BE2C (cell line): ENCODE measurements at regions not wholly inside any gene's neighbourhood (a gene's known extent, or its start where the extent isn't known, plus 50 kb on each side); places are given as distances from the start of the nearest gene placed in this dataset.

Experiments used
- DNase-seq: peaks from one replicate; pipeline ENCODE4 v3.0.0-alpha.2; 2020
- H3K27me3 ChIP-seq: fragments of 250-450 bp; sonication (Bioruptor Pico); 2 replicates; pipeline ENCODE4 v1.5.1; 2020; ENCODE audit warnings: mild to moderate bottlenecking
- H3K36me3 ChIP-seq: fragments of 250-450 bp; sonication (Bioruptor Pico); 2 replicates; pipeline ENCODE4 v1.5.1; 2020; ENCODE audit warnings: mild to moderate bottlenecking
- H3K4me1 ChIP-seq: fragments of 250-450 bp; sonication (Bioruptor Pico); 2 replicates; pipeline ENCODE4 v1.5.1; 2020
- H3K4me3 ChIP-seq: 2 replicates; pipeline ENCODE4 v1.5.1; 2011; ENCODE audit warnings: low read depth, low read length
- H3K9me3 ChIP-seq: fragments of 250-450 bp; sonication (Bioruptor Pico); 2 replicates; pipeline ENCODE4 v1.5.1; 2020
- TF ChIP-seq, protein P1 (sequence below): IDR thresholded peaks from 2 replicates; pipeline ENCODE4 v1.5.1; 2012; ENCODE audit warnings: mild to moderate bottlenecking, low read depth, low read length

GRCh38 chr4:116881077-116881476, 204.3 kb downstream of the TRAM1L1 start:
- DNase-seq: no peak
- peaks cover 2% of the 10 kb centered on the region; the same call in 1 of the 2 replicates for H3K4me1 ChIP-seq
- TF ChIP-seq, protein P1, sequence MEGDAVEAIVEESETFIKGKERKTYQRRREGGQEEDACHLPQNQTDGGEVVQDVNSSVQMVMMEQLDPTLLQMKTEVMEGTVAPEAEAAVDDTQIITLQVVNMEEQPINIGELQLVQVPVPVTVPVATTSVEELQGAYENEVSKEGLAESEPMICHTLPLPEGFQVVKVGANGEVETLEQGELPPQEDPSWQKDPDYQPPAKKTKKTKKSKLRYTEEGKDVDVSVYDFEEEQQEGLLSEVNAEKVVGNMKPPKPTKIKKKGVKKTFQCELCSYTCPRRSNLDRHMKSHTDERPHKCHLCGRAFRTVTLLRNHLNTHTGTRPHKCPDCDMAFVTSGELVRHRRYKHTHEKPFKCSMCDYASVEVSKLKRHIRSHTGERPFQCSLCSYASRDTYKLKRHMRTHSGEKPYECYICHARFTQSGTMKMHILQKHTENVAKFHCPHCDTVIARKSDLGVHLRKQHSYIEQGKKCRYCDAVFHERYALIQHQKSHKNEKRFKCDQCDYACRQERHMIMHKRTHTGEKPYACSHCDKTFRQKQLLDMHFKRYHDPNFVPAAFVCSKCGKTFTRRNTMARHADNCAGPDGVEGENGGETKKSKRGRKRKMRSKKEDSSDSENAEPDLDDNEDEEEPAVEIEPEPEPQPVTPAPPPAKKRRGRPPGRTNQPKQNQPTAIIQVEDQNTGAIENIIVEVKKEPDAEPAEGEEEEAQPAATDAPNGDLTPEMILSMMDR: no peak
- no peaks in the 10 kb centered on the region for H3K9me3 ChIP-seq
- no peaks in the 10 kb centered on the region for H3K27me3 ChIP-seq
- H3K4me3 ChIP-seq: no peak overlapping the region
- no peaks in the 10 kb centered on the region for H3K36me3 ChIP-seq

GRCh38 chr4:116880625-116881024, 204.8 kb downstream of the TRAM1L1 start:
- no peaks in the 10 kb centered on the region for H3K27me3 ChIP-seq
- peaks cover 2% of the 10 kb centered on the region; the same call in 1 of the 2 replicates for H3K4me1 ChIP-seq
- H3K9me3 ChIP-seq: no peaks in the 10 kb centered on the region
- no peaks in the 10 kb centered on the region for H3K36me3 ChIP-seq
- TF ChIP-seq, protein P1: no peak
- no peak for DNase-seq
- H3K4me3 ChIP-seq: no peak overlapping the region

GRCh38 chr4:116878280-116878679, 207.1 kb downstream of the TRAM1L1 start:
- no peaks in the 10 kb centered on the region for H3K9me3 ChIP-seq
- no peaks in the 10 kb centered on the region for H3K27me3 ChIP-seq
- no peak for DNase-seq
- no peak overlapping the region for H3K4me3 ChIP-seq
- peaks cover 2% of the 10 kb centered on the region; the same call in 1 of the 2 replicates for H3K4me1 ChIP-seq
- TF ChIP-seq, protein P1: peak; percentile 37
- H3K36me3 ChIP-seq: no peaks in the 10 kb centered on the region

- Histone ChIP-seq H3K36me3 (no peaks in the 10 kb centered on the region), H3K4me1 (peaks cover 2% of the 10 kb centered on the region; the same call in 1 of the 2 replicates), H3K9me3 (no peaks in the 10 kb centered on the region), H3K4me3 (no peak overlapping the region), H3K27me3 (no peaks in the 10 kb centered on the region)
- TF ChIP-seq, protein P1: no peak
- DNase-seq: no peak
These were observed 208.3 kb downstream of the TRAM1L1 start for GRCh38 chr4:116877069-116877468.

DNA sequence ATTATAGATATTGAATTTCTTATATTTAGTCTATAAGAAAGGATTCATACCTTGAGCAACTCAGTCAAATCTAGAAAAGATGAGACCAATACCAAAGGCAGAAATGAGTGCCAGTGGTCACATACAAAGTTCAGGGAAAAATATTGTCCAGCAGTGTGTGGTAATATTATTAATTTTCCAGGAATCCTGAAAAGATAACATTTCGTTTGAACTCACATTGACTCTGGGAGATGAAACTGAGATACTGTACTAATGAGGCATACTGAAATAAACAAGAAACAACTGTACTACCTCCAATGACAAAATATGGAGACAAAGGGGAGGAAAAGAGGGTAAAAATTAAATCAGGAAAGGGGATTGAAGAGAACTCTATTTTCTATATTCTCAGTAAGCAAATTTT, 212.4 kb downstream of the TRAM1L1 start:
- H3K4me1 ChIP-seq: no peaks in the 10 kb centered on the region; the same call in 1 of the 2 replicates
- TF ChIP-seq, protein P1: no peak
- no peaks in the 10 kb centered on the region for H3K9me3 ChIP-seq
- DNase-seq: no peak
- H3K4me3 ChIP-seq: no peak overlapping the region
- no peaks in the 10 kb centered on the region for H3K36me3 ChIP-seq
- no peaks in the 10 kb centered on the region for H3K27me3 ChIP-seq

DNA sequence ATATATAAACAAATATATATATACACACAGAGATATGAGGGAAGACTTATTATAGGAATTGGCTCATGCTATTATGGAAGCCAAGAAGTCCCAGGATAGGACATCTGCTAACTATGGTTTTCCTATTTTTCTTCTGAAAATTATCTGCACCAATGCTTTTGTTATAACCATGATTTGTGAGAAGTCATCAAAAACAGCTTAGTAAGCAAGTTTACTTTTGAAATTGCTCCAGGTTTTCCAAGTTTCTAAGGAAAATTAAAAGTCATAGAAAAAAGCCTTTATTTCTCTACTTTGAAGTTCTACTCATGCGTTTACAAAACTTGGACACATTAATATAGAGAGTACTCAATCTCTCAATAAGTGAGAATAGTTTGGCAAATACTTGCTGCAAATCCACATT, 213.1 kb downstream of the TRAM1L1 start:
- no peaks in the 10 kb centered on the region for H3K9me3 ChIP-seq

More for the DNA sequence above, 213.1 kb downstream of the TRAM1L1 start:
- Histone ChIP-seq H3K27me3 (no peaks in the 10 kb centered on the region), H3K4me1 (no peaks in the 10 kb centered on the region), H3K36me3 (no peaks in the 10 kb centered on the region), H3K4me3 (no peak overlapping the region)
- TF ChIP-seq, protein P1: no peak
- DNase-seq: no peak
